ENCODE measurements at regions not wholly inside any gene's neighbourhood (a gene's known extent, or its start where the extent isn't known, plus 50 kb on each side); places are given as distances from the start of the nearest gene placed in this dataset.

DNA sequence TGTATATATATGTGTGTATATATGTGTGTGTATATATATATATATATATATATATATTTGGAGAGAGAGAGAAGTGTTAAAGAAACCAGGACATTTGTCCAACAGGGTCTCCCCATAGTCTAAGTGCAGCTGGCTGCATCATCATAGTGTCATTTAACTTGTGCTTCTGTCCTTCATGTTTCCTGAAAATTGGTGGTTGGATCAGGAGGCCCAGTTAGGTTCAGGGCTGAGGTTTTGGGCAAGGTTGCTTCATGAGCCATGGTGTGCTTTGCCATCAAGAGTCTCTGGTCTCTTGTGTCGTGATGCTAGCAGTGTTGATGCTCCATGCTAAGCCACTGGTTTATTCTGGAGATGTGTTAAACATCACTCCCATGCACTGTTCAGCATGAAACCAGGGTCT, 85.3 kb downstream of the C16orf95 start:
- Histone ChIP-seq H3K36me3 (ENCODE audit: control insufficient read depth in 2 of 2, insufficient read depth in 1 of 2, low read length in 2 of 2) (no peaks in the 10 kb centered on the region), H3K9me3 (ENCODE audit: control insufficient read depth, insufficient read depth, low read depth, low read length) (no peaks in the 10 kb centered on the region), H3K27ac (ENCODE audit: extremely low read depth, low read depth, low read length) (no peak overlapping the region), H3K4me3 (ENCODE audit: low read depth, low read length) (no peak overlapping the region), H3K4me1 (ENCODE audit: control insufficient read depth, insufficient read depth, low read length) (no peaks in the 10 kb centered on the region)
- ChIA-PET CTCF (interaction anchor here (0.6 kb wide), 2 partner anchors 9 to 15 kb away, joined by 3 to 4 read pairs; no protein-coding TSS in a partner anchor), POLR2A (no interaction called here)
- TF ChIP-seq SCRT1 (tag by site-specific recombination; IDR thresholded peaks at IDR 0.05; ENCODE audit: borderline replicate concordance), result no peak
- no peak for TF ChIP-seq ZNF23 (tag by site-specific recombination; IDR thresholded peaks at IDR 0.05; ENCODE audit: borderline replicate concordance)
- no peak for TF ChIP-seq ZNF221 (tag by site-specific recombination; IDR thresholded peaks at IDR 0.05; ENCODE audit: borderline replicate concordance)
- no peak for TF ChIP-seq ZSCAN30 (tag by site-specific recombination; IDR thresholded peaks at IDR 0.05)
- no peak for TF ChIP-seq BCL11B (tag by site-specific recombination; IDR thresholded peaks at IDR 0.05; ENCODE audit: low read depth)

DNA sequence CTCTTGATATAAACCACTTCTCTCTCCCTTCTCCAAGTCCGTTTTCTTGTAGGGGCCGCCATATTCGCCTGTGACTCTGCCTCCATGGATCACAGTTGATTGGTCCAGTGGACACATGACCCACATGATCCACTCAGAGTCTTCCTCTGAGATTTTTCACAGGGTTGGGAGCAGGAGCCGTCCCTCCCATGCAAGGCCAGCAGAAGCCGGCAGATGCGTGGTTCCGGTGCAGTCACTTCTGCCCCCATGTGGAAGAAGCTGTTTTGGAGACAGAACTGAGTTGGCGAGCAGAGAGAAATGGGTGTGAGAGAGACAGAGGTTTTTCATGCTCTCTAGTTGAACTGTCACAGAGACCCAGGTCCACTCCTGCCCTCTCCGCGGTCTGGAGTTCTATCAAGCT, 83.3 kb downstream of the C16orf95 start:
- Histone ChIP-seq H3K4me3 (ENCODE audit: low read depth, low read length) (no peak overlapping the region), H3K9me3 (ENCODE audit: control insufficient read depth, insufficient read depth, low read depth, low read length) (no peaks in the 10 kb centered on the region), H3K36me3 (ENCODE audit: control insufficient read depth in 2 of 2, insufficient read depth in 1 of 2, low read length in 2 of 2) (no peaks in the 10 kb centered on the region), H3K27ac (ENCODE audit: extremely low read depth, low read depth, low read length) (no peak overlapping the region), H3K4me1 (ENCODE audit: control insufficient read depth, insufficient read depth, low read length) (no peaks in the 10 kb centered on the region)
- ChIA-PET CTCF (interaction anchor here (0.5 to 1.0 kb wide), 4 partner anchors 11 to 777 kb away, joined by 3 to 5 read pairs (median 4); no protein-coding TSS in a partner anchor), POLR2A (no interaction called here)
- TF ChIP-seq ZNF514 (tag by site-specific recombination; IDR thresholded peaks at IDR 0.05) (no peak), KLF1 (tag by site-specific recombination; IDR thresholded peaks at IDR 0.05) (no peak), ZNF530 (tag by site-specific recombination; IDR thresholded peaks at IDR 0.05; ENCODE audit: low read depth) (no peak), ZNF521 (tag by site-specific recombination; IDR thresholded peaks at IDR 0.05) (no peak)
- TF ChIP-seq, protein P1, sequence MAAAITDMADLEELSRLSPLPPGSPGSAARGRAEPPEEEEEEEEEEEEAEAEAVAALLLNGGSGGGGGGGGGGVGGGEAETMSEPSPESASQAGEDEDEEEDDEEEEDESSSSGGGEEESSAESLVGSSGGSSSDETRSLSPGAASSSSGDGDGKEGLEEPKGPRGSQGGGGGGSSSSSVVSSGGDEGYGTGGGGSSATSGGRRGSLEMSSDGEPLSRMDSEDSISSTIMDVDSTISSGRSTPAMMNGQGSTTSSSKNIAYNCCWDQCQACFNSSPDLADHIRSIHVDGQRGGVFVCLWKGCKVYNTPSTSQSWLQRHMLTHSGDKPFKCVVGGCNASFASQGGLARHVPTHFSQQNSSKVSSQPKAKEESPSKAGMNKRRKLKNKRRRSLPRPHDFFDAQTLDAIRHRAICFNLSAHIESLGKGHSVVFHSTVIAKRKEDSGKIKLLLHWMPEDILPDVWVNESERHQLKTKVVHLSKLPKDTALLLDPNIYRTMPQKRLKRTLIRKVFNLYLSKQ (tag by site-specific recombination; IDR thresholded peaks at IDR 0.05; ENCODE audit: borderline replicate concordance), result no peak
- TF ChIP-seq, protein P2, sequence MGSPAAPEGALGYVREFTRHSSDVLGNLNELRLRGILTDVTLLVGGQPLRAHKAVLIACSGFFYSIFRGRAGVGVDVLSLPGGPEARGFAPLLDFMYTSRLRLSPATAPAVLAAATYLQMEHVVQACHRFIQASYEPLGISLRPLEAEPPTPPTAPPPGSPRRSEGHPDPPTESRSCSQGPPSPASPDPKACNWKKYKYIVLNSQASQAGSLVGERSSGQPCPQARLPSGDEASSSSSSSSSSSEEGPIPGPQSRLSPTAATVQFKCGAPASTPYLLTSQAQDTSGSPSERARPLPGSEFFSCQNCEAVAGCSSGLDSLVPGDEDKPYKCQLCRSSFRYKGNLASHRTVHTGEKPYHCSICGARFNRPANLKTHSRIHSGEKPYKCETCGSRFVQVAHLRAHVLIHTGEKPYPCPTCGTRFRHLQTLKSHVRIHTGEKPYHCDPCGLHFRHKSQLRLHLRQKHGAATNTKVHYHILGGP (tag by site-specific recombination; IDR thresholded peaks at IDR 0.05), result no peak
- TF ChIP-seq, protein P3, sequence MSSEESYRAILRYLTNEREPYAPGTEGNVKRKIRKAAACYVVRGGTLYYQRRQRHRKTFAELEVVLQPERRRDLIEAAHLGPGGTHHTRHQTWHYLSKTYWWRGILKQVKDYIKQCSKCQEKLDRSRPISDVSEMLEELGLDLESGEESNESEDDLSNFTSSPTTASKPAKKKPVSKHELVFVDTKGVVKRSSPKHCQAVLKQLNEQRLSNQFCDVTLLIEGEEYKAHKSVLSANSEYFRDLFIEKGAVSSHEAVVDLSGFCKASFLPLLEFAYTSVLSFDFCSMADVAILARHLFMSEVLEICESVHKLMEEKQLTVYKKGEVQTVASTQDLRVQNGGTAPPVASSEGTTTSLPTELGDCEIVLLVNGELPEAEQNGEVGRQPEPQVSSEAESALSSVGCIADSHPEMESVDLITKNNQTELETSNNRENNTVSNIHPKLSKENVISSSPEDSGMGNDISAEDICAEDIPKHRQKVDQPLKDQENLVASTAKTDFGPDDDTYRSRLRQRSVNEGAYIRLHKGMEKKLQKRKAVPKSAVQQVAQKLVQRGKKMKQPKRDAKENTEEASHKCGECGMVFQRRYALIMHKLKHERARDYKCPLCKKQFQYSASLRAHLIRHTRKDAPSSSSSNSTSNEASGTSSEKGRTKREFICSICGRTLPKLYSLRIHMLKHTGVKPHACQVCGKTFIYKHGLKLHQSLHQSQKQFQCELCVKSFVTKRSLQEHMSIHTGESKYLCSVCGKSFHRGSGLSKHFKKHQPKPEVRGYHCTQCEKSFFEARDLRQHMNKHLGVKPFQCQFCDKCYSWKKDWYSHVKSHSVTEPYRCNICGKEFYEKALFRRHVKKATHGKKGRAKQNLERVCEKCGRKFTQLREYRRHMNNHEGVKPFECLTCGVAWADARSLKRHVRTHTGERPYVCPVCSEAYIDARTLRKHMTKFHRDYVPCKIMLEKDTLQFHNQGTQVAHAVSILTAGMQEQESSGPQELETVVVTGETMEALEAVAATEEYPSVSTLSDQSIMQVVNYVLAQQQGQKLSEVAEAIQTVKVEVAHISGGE (tag by site-specific recombination; conservative IDR thresholded peaks at IDR 0.05; ENCODE audit: low read depth), result no peak

DNA sequence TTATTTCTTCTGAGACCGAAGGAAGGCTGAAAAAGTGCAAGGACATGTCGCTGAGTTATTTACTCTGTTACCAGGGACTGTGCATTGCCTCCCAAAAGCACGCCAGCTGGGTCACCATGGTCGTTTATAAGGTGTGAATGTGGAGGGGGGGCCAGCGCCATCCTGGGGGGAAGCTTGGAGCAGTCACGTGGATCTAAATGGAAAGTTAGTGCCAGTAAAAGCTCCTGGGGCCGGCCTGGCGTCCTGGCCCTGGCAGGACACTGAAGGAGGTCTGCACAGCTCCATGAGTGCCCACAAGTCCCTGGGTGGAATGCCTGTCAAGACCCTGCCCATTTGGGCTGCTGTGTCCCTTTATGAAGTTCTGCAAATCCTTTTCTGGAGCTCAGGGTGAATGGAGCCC, 82.6 kb downstream of the C16orf95 start:
- no peak overlapping the region for H3K4me3 ChIP-seq (ENCODE audit: low read depth, low read length)
- no peaks in the 10 kb centered on the region for H3K4me1 ChIP-seq (ENCODE audit: control insufficient read depth, insufficient read depth, low read length)
- H3K27ac ChIP-seq (ENCODE audit: extremely low read depth, low read depth, low read length), result no peak overlapping the region
- ChIA-PET POLR2A (no interaction called here), CTCF (interaction anchor here (0.7 to 1.0 kb wide), 2 partner anchors 11 to 172 kb away, joined by 3 to 5 read pairs; no protein-coding TSS in a partner anchor)
- no peaks in the 10 kb centered on the region for H3K36me3 ChIP-seq (ENCODE audit: control insufficient read depth in 2 of 2, insufficient read depth in 1 of 2, low read length in 2 of 2)
- no peaks in the 10 kb centered on the region for H3K9me3 ChIP-seq (ENCODE audit: control insufficient read depth, insufficient read depth, low read depth, low read length)
- no peak for TF ChIP-seq KLF1 (tag by site-specific recombination; IDR thresholded peaks at IDR 0.05)
- no peak for TF ChIP-seq ZNF747 (tag by site-specific recombination; IDR thresholded peaks at IDR 0.05)
- TF ChIP-seq SP2 (tag by site-specific recombination; IDR thresholded peaks at IDR 0.05), result no peak
- TF ChIP-seq SALL2 (tag by site-specific recombination; IDR thresholded peaks at IDR 0.05; ENCODE audit: borderline replicate concordance), result no peak
- TF ChIP-seq, protein P1 (tag by site-specific recombination; IDR thresholded peaks at IDR 0.05; ENCODE audit: borderline replicate concordance), result no peak
- TF ChIP-seq ZNF112 (tag by site-specific recombination; IDR thresholded peaks at IDR 0.05), result no peak
- TF ChIP-seq YY1 (tag by site-specific recombination; IDR thresholded peaks at IDR 0.05), result no peak
- TF ChIP-seq SCRT2 (tag by site-specific recombination; IDR thresholded peaks at IDR 0.05), result no peak
- TF ChIP-seq, protein P4, sequence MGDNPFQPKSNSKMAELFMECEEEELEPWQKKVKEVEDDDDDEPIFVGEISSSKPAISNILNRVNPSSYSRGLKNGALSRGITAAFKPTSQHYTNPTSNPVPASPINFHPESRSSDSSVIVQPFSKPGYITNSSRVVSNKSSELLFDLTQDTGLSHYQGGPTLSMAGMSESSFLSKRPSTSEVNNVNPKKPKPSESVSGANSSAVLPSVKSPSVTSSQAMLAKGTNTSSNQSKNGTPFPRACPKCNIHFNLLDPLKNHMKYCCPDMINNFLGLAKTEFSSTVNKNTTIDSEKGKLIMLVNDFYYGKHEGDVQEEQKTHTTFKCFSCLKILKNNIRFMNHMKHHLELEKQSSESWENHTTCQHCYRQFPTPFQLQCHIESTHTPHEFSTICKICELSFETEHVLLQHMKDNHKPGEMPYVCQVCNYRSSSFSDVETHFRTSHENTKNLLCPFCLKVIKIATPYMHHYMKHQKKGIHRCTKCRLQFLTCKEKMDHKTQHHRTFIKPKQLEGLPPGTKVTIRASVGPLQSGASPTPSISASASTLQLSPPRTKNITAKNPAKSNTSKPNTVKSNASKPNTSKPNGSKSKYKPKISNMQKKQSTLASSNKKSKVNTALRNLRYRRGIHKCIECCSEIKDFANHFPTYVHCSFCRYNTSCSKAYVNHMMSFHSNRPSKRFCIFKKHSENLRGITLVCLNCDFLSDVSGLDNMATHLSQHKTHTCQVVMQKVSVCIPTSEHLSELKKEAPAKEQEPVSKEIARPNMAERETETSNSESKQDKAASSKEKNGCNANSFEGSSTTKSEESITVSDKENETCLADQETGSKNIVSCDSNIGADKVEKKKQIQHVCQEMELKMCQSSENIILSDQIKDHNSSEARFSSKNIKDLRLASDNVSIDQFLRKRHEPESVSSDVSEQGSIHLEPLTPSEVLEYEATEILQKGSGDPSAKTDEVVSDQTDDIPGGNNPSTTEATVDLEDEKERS (tag by site-specific recombination; IDR thresholded peaks at IDR 0.05), result no peak
- TF ChIP-seq ZNF404 (tag by site-specific recombination; IDR thresholded peaks at IDR 0.05), result no peak
